T-helper 1 cell (primary cell): ENCODE measurements at regions not wholly inside any gene's neighbourhood (a gene's known extent, or its start where the extent isn't known, plus 50 kb on each side); places are given as distances from the start of the nearest gene placed in this dataset.

Experiments used
- DNase-seq, 5 donors: peaks; one replicate each; pipeline ENCODE4 v3.0.0-alpha.2; 2012 to 2020

- no peak for DNase-seq
These were observed 251.1 kb upstream of the HTR2C start for GRCh38 chrX:114332766-114333165.

GRCh38 chrX:114334473-114334982 is 249.4 kb upstream of the HTR2C start:
- DNase-seq: no peak

GRCh38 chrX:114338870-114339269 is 245.0 kb upstream of the HTR2C start:
- DNase-seq: no peak

GRCh38 chrX:114344756-114345349 is 239.0 kb upstream of the HTR2C start:
- peak in 1 of 5 donors; percentile 2 for DNase-seq

- DNase-seq: no peak
These were observed 222.7 kb upstream of the HTR2C start for GRCh38 chrX:114361076-114361725.

GRCh38 chrX:114363346-114363745 is 220.5 kb upstream of the HTR2C start:
- no peak for DNase-seq

GRCh38 chrX:114365065-114365834 is 218.6 kb upstream of the HTR2C start:
- DNase-seq: no peak

- DNase-seq: no peak
These were observed 210.9 kb upstream of the HTR2C start for GRCh38 chrX:114372937-114373336.

GRCh38 chrX:114390251-114390796 is 193.6 kb upstream of the HTR2C start:
- DNase-seq: no peak
